H1 (cell line): ENCODE measurements at regions not wholly inside any gene's neighbourhood (a gene's known extent, or its start where the extent isn't known, plus 50 kb on each side); places are given as distances from the start of the nearest gene placed in this dataset.

Experiments
- CTCF ChIA-PET: fragments of 300-600 bp; sonication (Branson Sonifier 250); formaldehyde crosslinking; loops from one replicate; lab custom pipeline; 2021; ENCODE audit not compliant: partially characterized antibody; lab: Charles Lee
- POLR2A ChIA-PET: fragments of 300-600 bp; sonication (Branson Sonifier 250); formaldehyde crosslinking; loops from one replicate; lab custom pipeline; 2021; ENCODE audit warnings: inconsistent platforms; ENCODE audit not compliant: partially characterized antibody; lab: Charles Lee
- DNase-seq, 2 experiments: peaks; one replicate each; pipeline versions ENCODE4 v3.0.0 to v3.0.0-alpha.2; 2010 to 2022; ENCODE audit warnings: low spot score in 2 of 2, low read depth in 1 of 2, mixed read lengths in 1 of 2
- FAIRE-seq: peaks from 2 replicates; lab custom pipeline; 2011; peaks lifted over from hg19 to GRCh38; lab: Jason Lieb, UNC
- H2AFZ ChIP-seq: 2 replicates; pipeline ENCODE4 v1.8.1; 2012; ENCODE audit warnings: low read length, inconsistent platforms
- H2AK5ac ChIP-seq: 2 replicates; pipeline ENCODE4 v1.6.1; 2013; ENCODE audit warnings: low read depth, low read length
- H2BK120ac ChIP-seq: replicated peaks from 2 replicates; pipeline ENCODE3; 2013; ENCODE audit warnings: low read depth, low read length, inconsistent platforms
- H2BK12ac ChIP-seq: 2 replicates; pipeline ENCODE4 v1.6.1; 2013; ENCODE audit warnings: low read depth, low read length
- H2BK15ac ChIP-seq: 2 replicates; pipeline ENCODE4 v1.6.1; 2013; ENCODE audit warnings: low read length
- H2BK20ac ChIP-seq: 2 replicates; pipeline ENCODE4 v1.6.1; 2013; ENCODE audit warnings: low read length
- H2BK5ac ChIP-seq: 2 replicates; pipeline ENCODE4 v1.6.1; 2013; ENCODE audit warnings: low read depth, low read length
- H3K14ac ChIP-seq: 2 replicates; pipeline ENCODE4 v1.6.1; 2013; ENCODE audit warnings: inconsistent platforms; ENCODE audit not compliant: insufficient read length
- H3K18ac ChIP-seq: 2 replicates; pipeline ENCODE4 v1.6.1; 2013; ENCODE audit warnings: low read length; ENCODE audit errors: extremely low read depth
- H3K23ac ChIP-seq: 2 replicates; pipeline ENCODE4 v1.6.1; 2013; ENCODE audit warnings: inconsistent platforms; ENCODE audit not compliant: insufficient read length
- H3K23me2 ChIP-seq: 2 replicates; pipeline ENCODE4 v1.6.1; 2013; ENCODE audit warnings: low read depth, low read length
- H3K27ac ChIP-seq: 2 replicates; pipeline ENCODE4 v1.6.1; 2011; ENCODE audit warnings: low read depth, low read length, inconsistent platforms
- H3K27me3 ChIP-seq, 4 experiments: replicated peaks in 1 of 4; 1 replicate in 1 of 4; 2 replicates in 3 of 4; pipeline versions ENCODE4 v1.6.1 to v1.8.1; 2011 to 2013; ENCODE audit warnings: low read length in 3 of 4, mild to moderate bottlenecking in 3 of 4, inconsistent platforms in 2 of 4, mixed read lengths in 2 of 4, moderate library complexity in 1 of 4; ENCODE audit not compliant: control insufficient read depth in 3 of 4, insufficient read depth in 3 of 4; ENCODE audit errors: extremely low read depth in 1 of 4
- H3K36me3 ChIP-seq, 4 experiments: 2 replicates each; pipeline versions ENCODE4 v1.6.1 to v1.8.1; 2011 to 2013; ENCODE audit warnings: mild to moderate bottlenecking in 4 of 4, low read length in 3 of 4, moderate library complexity in 2 of 4, control low read depth in 1 of 4, inconsistent platforms in 1 of 4; ENCODE audit not compliant: insufficient read depth in 4 of 4, control insufficient read depth in 2 of 4
- H3K4ac ChIP-seq: replicated peaks from 2 replicates; pipeline ENCODE3; 2013; ENCODE audit warnings: low read length, low read depth, mixed read lengths, inconsistent platforms; ENCODE audit not compliant: insufficient read length
- H3K4me1 ChIP-seq, 4 experiments: replicated peaks in 1 of 4; 1 replicate in 1 of 4; 2 replicates in 3 of 4; pipeline versions ENCODE4 v1.6.1 to v1.8.1; 2011 to 2013; ENCODE audit warnings: low read length in 3 of 4, inconsistent platforms in 2 of 4, mixed read lengths in 1 of 4; ENCODE audit not compliant: insufficient read depth in 4 of 4, control insufficient read depth in 3 of 4
- H3K4me2 ChIP-seq, 2 experiments: 2 replicates each; pipeline versions ENCODE4 v1.6.1 to v1.8.1; 2011 to 2013; ENCODE audit warnings: low read depth in 2 of 2, low read length in 2 of 2, control low read depth in 1 of 2, inconsistent platforms in 1 of 2, mild to moderate bottlenecking in 1 of 2; ENCODE audit not compliant: insufficient read depth in 1 of 2
- H3K4me3 ChIP-seq, 4 experiments: fragments of 200-600, 300-600 bp in 1 of 4; sonication (generic), shearing (Covaris generic), sonication (Bioruptor Twin) in 1 of 4; 2 replicates each; pipeline versions ENCODE4 v1.5.1 to v1.8.1; 2011 to 2016; ENCODE audit warnings: low read length in 4 of 4, low read depth in 3 of 4, control low read depth in 2 of 4, inconsistent platforms in 2 of 4, mild to moderate bottlenecking in 2 of 4, mixed read lengths in 1 of 4, moderate library complexity in 1 of 4; ENCODE audit not compliant: insufficient read depth in 2 of 4; ENCODE audit errors: extremely low read depth in 1 of 4
- H3K56ac ChIP-seq: replicated peaks from 2 replicates; pipeline ENCODE3; 2013; ENCODE audit warnings: low read depth, mild to moderate bottlenecking, mixed read lengths, low read length, inconsistent platforms; ENCODE audit not compliant: insufficient read length
- H3K79me1 ChIP-seq: 2 replicates; pipeline ENCODE4 v1.6.1; 2013; ENCODE audit warnings: low read depth, low read length, control low read depth
- H3K79me2 ChIP-seq, 2 experiments: 2 replicates each; pipeline versions ENCODE4 v1.6.1 to v1.8.1; 2012 to 2013; ENCODE audit warnings: low read length in 2 of 2, mild to moderate bottlenecking in 2 of 2, inconsistent platforms in 1 of 2; ENCODE audit not compliant: insufficient read depth in 2 of 2, control insufficient read depth in 1 of 2
- H3K9ac ChIP-seq, 4 experiments: replicated peaks in 1 of 4; 1 replicate in 1 of 4; 2 replicates in 3 of 4; pipeline versions ENCODE4 v1.6.1 to v1.8.1; 2011 to 2013; ENCODE audit warnings: low read depth in 3 of 4, low read length in 3 of 4, control low read depth in 2 of 4, mild to moderate bottlenecking in 2 of 4, moderate library complexity in 2 of 4, inconsistent platforms in 1 of 4; ENCODE audit errors: extremely low read depth in 1 of 4
- H3K9me3 ChIP-seq, 2 experiments: 2 replicates each; pipeline versions ENCODE4 v1.6.1 to v1.8.1; 2012 to 2013; ENCODE audit warnings: mild to moderate bottlenecking in 2 of 2, moderate library complexity in 2 of 2, control low read depth in 1 of 2, inconsistent platforms in 1 of 2, low read depth in 1 of 2, low read length in 1 of 2, mixed read lengths in 1 of 2; ENCODE audit not compliant: insufficient read depth in 2 of 2
- H4K20me1 ChIP-seq, 2 experiments: replicated peaks in 1 of 2; 2 replicates each; pipeline versions ENCODE3 to v1.8.1; 2011 to 2013; ENCODE audit warnings: inconsistent platforms in 2 of 2, low read length in 2 of 2, mild to moderate bottlenecking in 1 of 2; ENCODE audit not compliant: insufficient read depth in 2 of 2, control insufficient read depth in 1 of 2
- H4K5ac ChIP-seq: 2 replicates; pipeline ENCODE4 v1.6.1; 2013; ENCODE audit warnings: low read length, low read depth, mixed read lengths, inconsistent platforms; ENCODE audit not compliant: insufficient read length
- H4K8ac ChIP-seq: 2 replicates; pipeline ENCODE4 v1.8.0; 2013; ENCODE audit warnings: mild to moderate bottlenecking, moderate library complexity, low read length, inconsistent platforms; ENCODE audit not compliant: insufficient read depth; ENCODE audit errors: extremely low read depth
- H4K91ac ChIP-seq: replicated peaks from 2 replicates; pipeline ENCODE3; 2013; ENCODE audit warnings: low read length, mixed read lengths, inconsistent platforms; ENCODE audit not compliant: insufficient read length
- CHD2 ChIP-seq: IDR thresholded peaks from 2 replicates; pipeline ENCODE4 v1.6.1; 2012; ENCODE audit warnings: low read length, improper control_type of control experiment
- HDAC6 ChIP-seq: IDR thresholded peaks from one replicate; pipeline ENCODE4 v1.7.1; 2012; ENCODE audit warnings: low read depth, mild to moderate bottlenecking, inconsistent platforms, low read length, moderate library complexity
- RAD21 ChIP-seq, 2 experiments: IDR thresholded peaks in 1 of 2; conservative IDR thresholded peaks in 1 of 2; 2 replicates each; pipeline ENCODE4 v1.6.1; 2011; ENCODE audit warnings: low read depth in 2 of 2, low read length in 2 of 2, improper control_type of control experiment in 1 of 2, inconsistent platforms in 1 of 2, mild to moderate bottlenecking in 1 of 2, moderate library complexity in 1 of 2
- RFX5 ChIP-seq: IDR thresholded peaks from 2 replicates; pipeline ENCODE4 v1.6.1; 2011; ENCODE audit warnings: low read depth, low read length, improper control_type of control experiment, borderline replicate concordance
- WGBS, 2 experiments: shearing (Covaris generic) in 1 of 2; methylation state at CpG; one replicate each; pipeline versions ENCODE4 v1.1.6 to v1.1.7; 2013 to 2015; ENCODE audit warnings: low lambda C conversion rate in 2 of 2, mixed read lengths in 2 of 2, inconsistent platforms in 1 of 2, low coverage in 1 of 2, missing lambda C conversion rate in 1 of 2; ENCODE audit not compliant: insufficient replicate concordance in 2 of 2, insufficient coverage in 1 of 2, insufficient read length in 1 of 2; ENCODE audit errors: extremely low coverage in 1 of 2, missing lambda C conversion rate in 1 of 2; 5-methylcytosine and 5-hydroxymethylcytosine counted together

DNA sequence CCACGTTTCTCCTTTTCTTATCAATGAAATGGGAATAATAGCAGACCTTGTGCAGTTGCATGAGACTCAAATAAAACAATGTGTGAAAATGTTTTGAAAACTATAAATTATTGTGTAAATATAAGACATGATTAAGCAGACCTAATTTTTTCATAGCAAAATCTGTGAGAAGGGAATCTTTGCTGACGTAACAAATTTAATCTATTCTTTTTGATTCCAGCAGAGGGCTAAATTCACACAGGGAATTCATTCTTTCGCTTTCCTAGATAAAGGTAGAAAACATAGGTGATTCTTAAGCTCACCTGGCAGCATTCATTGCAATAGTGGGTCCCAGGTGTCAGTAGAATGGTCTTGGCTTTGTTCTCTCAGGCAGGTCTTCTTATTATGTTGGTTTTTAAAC is 450.0 kb upstream of the GCFC2 start:
- no peak overlapping the region for H3K23ac ChIP-seq
- H3K18ac ChIP-seq = no peak overlapping the region
- H2BK20ac ChIP-seq = no peak overlapping the region
- no peaks in the 10 kb centered on the region for H3K36me3 ChIP-seq
- no peak overlapping the region for H2BK120ac ChIP-seq
- no peak overlapping the region for H2AK5ac ChIP-seq
- H3K27me3 ChIP-seq = no peaks in the 10 kb centered on the region
- no peaks in the 10 kb centered on the region for H3K23me2 ChIP-seq
- no peaks in the 10 kb centered on the region; a peak in 1 of 4 replicates for H3K9me3 ChIP-seq
- H3K4ac ChIP-seq = no peak overlapping the region
- H2AFZ ChIP-seq = 0 out of 2 replicates have a peak overlapping the region, but pooled peaks have one; percentile 72
- no peak for FAIRE-seq
- no peaks in the 10 kb centered on the region for H3K79me2 ChIP-seq
- no peaks in the 10 kb centered on the region for H3K4me1 ChIP-seq
- no peak overlapping the region for H2BK12ac ChIP-seq
- no peak overlapping the region for H3K4me2 ChIP-seq
- H3K56ac ChIP-seq = no peak overlapping the region
- H4K20me1 ChIP-seq = no peaks in the 10 kb centered on the region
- TF ChIP-seq RAD21 (IDR thresholded peaks at IDR 0.05 in 1 of 2, conservative IDR thresholded peaks at IDR 0.05 in 1 of 2; ENCODE audit: low read depth in 2 of 2, low read length in 2 of 2) (0 out of 4 replicates have a peak, but pooled peaks of 1 of the 2 experiments have one; percentile 13), HDAC6 (no peak), RFX5 (no peak), CHD2 (no peak)
- 94% methylated on average over 3 of the region's 3 CpGs; no CpG with 5 or more reads in 1 of the 2 experiments for WGBS, 2 experiments
- POLR2A ChIA-PET = no interaction called here
- no peak for DNase-seq
- no peak overlapping the region for H3K14ac ChIP-seq
- no peak overlapping the region for H2BK5ac ChIP-seq
- H3K79me1 ChIP-seq = no peaks in the 10 kb centered on the region
- no peak overlapping the region for H4K8ac ChIP-seq
- no peak overlapping the region for H4K91ac ChIP-seq
- H3K27ac ChIP-seq = no peak overlapping the region
- H3K4me3 ChIP-seq = no peak overlapping the region
- H4K5ac ChIP-seq = no peak overlapping the region
- H2BK15ac ChIP-seq = no peak overlapping the region
- CTCF ChIA-PET = interaction anchor here (1.7 kb wide), 1 partner anchor 37 kb away, joined by 7 read pairs; no protein-coding TSS in a partner anchor
- H3K9ac ChIP-seq = no peak overlapping the region
